IMR-90 (cell line): ENCODE measurements at regions not wholly inside any gene's neighbourhood (a gene's known extent, or its start where the extent isn't known, plus 50 kb on each side); places are given as distances from the start of the nearest gene placed in this dataset.

Experiments used
- BHLHE40 ChIP-seq: fragments of 150-350 bp; IDR thresholded peaks from 2 replicates; pipeline ENCODE4 v1.6.1; 2016; ENCODE audit warnings: mild to moderate bottlenecking, low read depth, low read length
- CEBPB ChIP-seq: IDR thresholded peaks from 2 replicates; pipeline ENCODE4 v1.6.1; 2012; ENCODE audit warnings: low read depth, low read length, improper control_type of control experiment
- CHD1 ChIP-seq: IDR thresholded peaks from 2 replicates; pipeline ENCODE4 v1.6.1; 2012; ENCODE audit warnings: low read depth, low read length, improper control_type of control experiment
- CTCF ChIP-seq: conservative IDR thresholded peaks from 2 replicates; pipeline ENCODE4 v1.5.1; 2012; ENCODE audit warnings: mild to moderate bottlenecking, low read depth, low read length, improper control_type of control experiment
- FOS ChIP-seq: fragments of 150-350 bp; IDR thresholded peaks from 2 replicates; pipeline ENCODE4 v1.6.1; 2016; ENCODE audit warnings: low read depth, low read length
- MAFK ChIP-seq: IDR thresholded peaks from 2 replicates; pipeline ENCODE4 v1.6.1; 2012; ENCODE audit warnings: low read depth, low read length, improper control_type of control experiment
- MAZ ChIP-seq: IDR thresholded peaks from 2 replicates; pipeline ENCODE4 v1.6.1; 2012; ENCODE audit warnings: low read depth, mild to moderate bottlenecking, low read length, improper control_type of control experiment, moderate library complexity, borderline replicate concordance
- POLR2A ChIP-seq: IDR thresholded peaks from 2 replicates; pipeline ENCODE4 v1.6.1; 2012; ENCODE audit warnings: mild to moderate bottlenecking, low read depth, low read length
- RAD21 ChIP-seq: IDR thresholded peaks from 2 replicates; pipeline ENCODE4 v1.6.1; 2012; ENCODE audit warnings: low read length, improper control_type of control experiment
- RCOR1 ChIP-seq: IDR thresholded peaks from 2 replicates; pipeline ENCODE4 v1.6.1; 2012; ENCODE audit warnings: mild to moderate bottlenecking, low read length, improper control_type of control experiment; ENCODE audit not compliant: insufficient replicate concordance
- RFX5 ChIP-seq: IDR thresholded peaks from 2 replicates; pipeline ENCODE4 v1.8.0; 2012; ENCODE audit warnings: low read depth, mild to moderate bottlenecking, low read length, moderate library complexity

- TF ChIP-seq CTCF (no peak), BHLHE40 (no peak), RCOR1 (no peak), CHD1 (no peak), CEBPB (no peak), RAD21 (no peak), POLR2A (no peak), FOS (no peak), MAZ (no peak), RFX5 (no peak), MAFK (no peak)
Measured at GRCh38 chr5:92181656-92182055, 798.5 kb upstream of the ARRDC3 start.
